Esophagus (tissue), 2 donors: ENCODE measurements at regions not wholly inside any gene's neighbourhood (a gene's known extent, or its start where the extent isn't known, plus 50 kb on each side); places are given as distances from the start of the nearest gene placed in this dataset.

Experiments used
- H3K27ac ChIP-seq, 2 donors: one replicate each; pipeline ENCODE4 v1.5.1; 2013; ENCODE audit warnings: low read depth in 2 of 2, mild to moderate bottlenecking in 2 of 2, inconsistent platforms in 1 of 2, low read length in 1 of 2, moderate library complexity in 1 of 2
- H3K27me3 ChIP-seq, 2 donors: one replicate each; pipeline ENCODE4 v1.6.1; 2013; ENCODE audit warnings: low read length in 2 of 2, control low read depth in 1 of 2, mild to moderate bottlenecking in 1 of 2; ENCODE audit not compliant: insufficient read depth in 2 of 2, control insufficient read depth in 1 of 2
- H3K36me3 ChIP-seq, 2 donors: one replicate each; pipeline ENCODE4 v1.6.1; 2013; ENCODE audit warnings: low read length in 1 of 2; ENCODE audit not compliant: control insufficient read depth in 2 of 2, insufficient read depth in 2 of 2
- H3K4me1 ChIP-seq, 2 donors: one replicate each; pipeline ENCODE4 v1.6.1; 2013; ENCODE audit warnings: low read length in 1 of 2; ENCODE audit not compliant: control insufficient read depth in 2 of 2, insufficient read depth in 2 of 2
- H3K4me3 ChIP-seq, 2 donors: one replicate each; pipeline ENCODE4 v1.5.1; 2013; ENCODE audit warnings: low read length in 2 of 2, mild to moderate bottlenecking in 2 of 2, low read depth in 1 of 2, moderate library complexity in 1 of 2
- H3K9me3 ChIP-seq, 2 donors: one replicate each; pipeline ENCODE4 v1.6.1; 2013; ENCODE audit warnings: mild to moderate bottlenecking in 2 of 2, low read depth in 1 of 2, low read length in 1 of 2, moderate library complexity in 1 of 2; ENCODE audit not compliant: control insufficient read depth in 2 of 2, insufficient read depth in 1 of 2
- WGBS, 2 donors: extraction: QIAGEN DNeasy Blood & Tissue Kit; methylation state at CpG; one replicate each; pipeline ENCODE4 v1.1.7; 2013; 5-methylcytosine and 5-hydroxymethylcytosine counted together
- donor health status: healthy with polysubstance abuse.
- donor health status: Bipolar disorder and iron deficiency.

DNA sequence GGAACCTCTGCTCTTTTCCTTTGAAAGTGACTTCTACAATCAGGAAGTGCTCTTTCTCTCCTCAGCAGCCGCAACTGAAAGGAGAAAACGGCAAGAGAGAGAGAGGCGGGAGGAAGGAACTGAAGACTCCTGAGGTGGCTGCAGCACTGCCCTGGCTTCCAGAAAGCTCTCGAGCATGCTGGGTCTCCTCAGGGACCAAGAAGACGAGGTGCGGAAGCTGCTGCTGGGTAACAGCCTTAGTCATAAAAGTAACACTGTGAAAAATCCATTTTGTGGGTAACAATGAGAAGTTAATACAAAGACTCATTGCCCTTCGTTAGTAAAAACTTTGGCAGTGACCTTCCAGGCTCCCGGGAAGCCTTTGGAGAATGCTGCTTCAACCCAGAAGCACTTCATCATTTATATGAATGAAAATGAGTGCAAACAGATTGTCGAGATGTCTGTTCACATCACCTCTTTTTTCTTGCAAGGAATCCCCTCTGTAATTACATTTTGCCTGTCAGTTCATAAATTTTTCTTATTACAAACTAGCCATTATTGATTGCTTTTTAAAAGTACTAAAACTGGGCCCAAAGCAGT lies 473.4 kb downstream of the SOX6 start:
- no peak overlapping the region for H3K27ac ChIP-seq
- H3K27me3 ChIP-seq: no peaks in the 10 kb centered on the region
- H3K4me1 ChIP-seq: no peaks in the 10 kb centered on the region
- WGBS, 2 donors: 71 to 76% methylated on average over 9 of the region's 9 CpGs
- no peaks in the 10 kb centered on the region for H3K9me3 ChIP-seq
- no peaks in the 10 kb centered on the region for H3K36me3 ChIP-seq
- no peak overlapping the region for H3K4me3 ChIP-seq

DNA sequence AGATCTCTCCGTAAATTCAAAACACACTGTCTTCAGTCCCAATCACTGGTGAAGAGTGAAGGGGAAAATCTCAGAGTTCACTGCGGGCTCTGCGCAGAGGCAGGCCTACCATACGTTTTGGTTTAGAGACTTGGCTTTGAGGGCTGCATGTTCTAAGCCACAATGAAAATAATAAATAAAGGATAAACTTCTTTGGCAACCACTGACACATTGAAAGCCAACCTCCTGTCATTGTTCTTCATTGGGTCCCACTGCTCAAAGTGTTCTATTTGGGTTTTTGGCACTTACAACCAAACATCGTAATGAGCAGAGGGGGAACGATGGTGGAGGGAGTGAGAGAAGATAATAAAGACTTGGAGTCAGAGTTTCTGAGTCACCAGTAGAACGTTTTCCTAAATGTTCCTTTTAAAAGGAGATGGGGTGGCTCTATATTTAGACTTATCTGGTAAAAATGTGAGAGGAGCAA lies 472.9 kb downstream of the SOX6 start:
- no peaks in the 10 kb centered on the region for H3K27me3 ChIP-seq
- H3K4me3 ChIP-seq: no peak overlapping the region
- no peaks in the 10 kb centered on the region for H3K36me3 ChIP-seq
- H3K9me3 ChIP-seq: no peaks in the 10 kb centered on the region
- WGBS, 2 donors: 56 to 61% methylated on average over 7 of the region's 7 CpGs
- no peaks in the 10 kb centered on the region for H3K4me1 ChIP-seq
- H3K27ac ChIP-seq: no peak overlapping the region

GRCh38 chr11:15884141-15884540 lies 472.2 kb downstream of the SOX6 start:
- H3K36me3 ChIP-seq: no peaks in the 10 kb centered on the region
- no peaks in the 10 kb centered on the region for H3K27me3 ChIP-seq
- H3K9me3 ChIP-seq: no peaks in the 10 kb centered on the region
- 85 to 89% methylated on average over 13 of the region's 13 CpGs for WGBS, 2 donors
- H3K27ac ChIP-seq: no peak overlapping the region
- H3K4me1 ChIP-seq: no peaks in the 10 kb centered on the region
- no peak overlapping the region for H3K4me3 ChIP-seq

GRCh38 chr11:15884777-15885540 lies 471.4 kb downstream of the SOX6 start:
- no peak overlapping the region for H3K27ac ChIP-seq
- WGBS, 2 donors: 72 to 75% methylated on average over 6 of the region's 6 CpGs

GRCh38 chr11:15885854-15886253 lies 470.5 kb downstream of the SOX6 start:
- Histone ChIP-seq H3K9me3 (no peaks in the 10 kb centered on the region), H3K27ac (no peak overlapping the region), H3K27me3 (no peaks in the 10 kb centered on the region), H3K36me3 (no peaks in the 10 kb centered on the region), H3K4me1 (no peaks in the 10 kb centered on the region), H3K4me3 (no peak overlapping the region)
- WGBS, 2 donors: 87 to 91% methylated on average over 5 of the region's 5 CpGs

More at GRCh38 chr11:15884777-15885540, 471.4 kb downstream of the SOX6 start:
- H3K27me3 ChIP-seq: no peaks in the 10 kb centered on the region
- no peaks in the 10 kb centered on the region for H3K36me3 ChIP-seq
- no peak overlapping the region for H3K4me3 ChIP-seq
- no peaks in the 10 kb centered on the region for H3K4me1 ChIP-seq
- no peaks in the 10 kb centered on the region for H3K9me3 ChIP-seq

DNA sequence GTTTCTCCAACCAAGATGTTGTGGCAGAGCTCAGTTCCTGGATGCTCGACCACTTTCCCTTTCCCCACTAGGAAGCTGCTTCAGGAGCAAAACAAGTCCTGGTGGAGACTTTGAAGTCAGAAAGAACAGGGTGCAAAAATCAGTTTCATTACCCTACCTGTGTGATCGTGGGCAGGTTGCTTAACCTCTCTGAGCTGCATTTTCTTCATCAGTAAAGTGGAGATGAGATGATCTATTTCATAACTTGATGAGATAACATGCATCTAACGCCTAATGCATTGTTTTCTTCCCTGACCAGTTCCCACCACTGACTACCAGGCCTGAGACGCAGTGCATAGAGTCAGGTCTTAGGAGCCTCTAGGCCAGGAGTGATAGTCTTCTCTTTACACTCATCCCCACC lies 470.0 kb downstream of the SOX6 start:
- H3K4me1 ChIP-seq: no peaks in the 10 kb centered on the region
- no peaks in the 10 kb centered on the region for H3K27me3 ChIP-seq
- H3K4me3 ChIP-seq: no peak overlapping the region
- H3K36me3 ChIP-seq: no peaks in the 10 kb centered on the region
- H3K27ac ChIP-seq: no peak overlapping the region
- no peaks in the 10 kb centered on the region for H3K9me3 ChIP-seq
- 82 to 84% methylated on average over 4 of the region's 4 CpGs for WGBS, 2 donors

DNA sequence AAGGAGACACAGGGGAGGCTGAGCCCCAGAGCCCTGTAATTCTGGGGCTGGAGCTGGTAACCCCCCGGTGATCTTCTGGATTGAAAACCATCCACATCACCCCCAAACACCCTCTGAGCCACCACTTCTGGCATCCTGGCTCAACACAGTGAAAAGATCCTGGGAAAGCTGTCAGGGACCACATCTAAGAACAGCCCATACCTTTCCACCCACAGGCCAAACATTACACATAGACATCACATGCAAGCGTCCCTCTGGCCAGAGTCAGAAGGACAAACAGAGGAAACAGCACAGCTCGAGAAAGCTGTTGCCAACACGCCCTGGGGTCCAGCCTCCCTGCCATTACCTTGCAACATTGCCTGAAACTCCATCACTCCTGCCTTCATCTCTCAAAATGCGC lies 469.5 kb downstream of the SOX6 start:
- no peak overlapping the region for H3K4me3 ChIP-seq
- H3K36me3 ChIP-seq: no peaks in the 10 kb centered on the region
- H3K4me1 ChIP-seq: no peaks in the 10 kb centered on the region
- no peak overlapping the region for H3K27ac ChIP-seq
- WGBS, 2 donors: 81 to 84% methylated on average over 5 of the region's 5 CpGs
- no peaks in the 10 kb centered on the region for H3K27me3 ChIP-seq
- no peaks in the 10 kb centered on the region for H3K9me3 ChIP-seq

GRCh38 chr11:15888556-15889345 lies 467.6 kb downstream of the SOX6 start:
- H3K4me1 ChIP-seq: no peaks in the 10 kb centered on the region
- H3K27me3 ChIP-seq: no peaks in the 10 kb centered on the region
- WGBS, 2 donors: 67 to 76% methylated on average over 2 of the region's 2 CpGs
- H3K27ac ChIP-seq: no peak overlapping the region
- no peaks in the 10 kb centered on the region for H3K9me3 ChIP-seq
- no peaks in the 10 kb centered on the region for H3K36me3 ChIP-seq
- H3K4me3 ChIP-seq: no peak overlapping the region

DNA sequence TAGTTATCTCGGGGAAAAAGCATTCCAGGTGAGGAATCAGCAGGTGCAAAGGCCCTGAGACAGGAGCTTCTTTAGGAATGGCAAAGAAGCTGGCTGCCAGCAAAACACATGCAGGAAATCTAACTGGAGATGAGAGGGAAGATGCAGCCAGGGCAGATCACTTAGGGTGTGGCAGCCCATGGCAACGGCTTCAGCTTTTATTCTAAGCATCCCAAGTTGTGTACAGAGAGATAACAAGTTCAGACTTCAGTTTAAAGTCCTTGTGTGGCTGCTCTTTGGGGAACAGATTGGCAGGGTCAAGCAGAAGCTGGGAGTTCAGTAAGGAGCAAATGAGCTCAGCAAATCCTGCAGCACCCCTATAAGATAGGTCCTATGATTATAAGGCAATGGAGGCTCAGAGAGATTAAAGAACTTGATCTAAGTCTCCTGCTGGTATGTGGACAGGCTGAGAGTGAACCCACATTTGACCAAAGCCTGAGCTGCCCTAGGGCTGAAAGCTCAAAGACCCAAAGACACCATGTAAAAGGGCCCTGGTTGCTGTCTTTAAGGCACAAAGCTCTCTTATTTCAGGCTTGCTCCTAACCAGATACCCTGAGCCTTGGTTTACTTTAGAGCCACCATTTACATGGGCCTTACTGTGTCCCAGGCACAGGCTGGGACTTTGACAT lies 466.8 kb downstream of the SOX6 start:
- no peaks in the 10 kb centered on the region for H3K9me3 ChIP-seq
- no peaks in the 10 kb centered on the region for H3K4me1 ChIP-seq
- H3K27me3 ChIP-seq: no peaks in the 10 kb centered on the region
- no peak overlapping the region for H3K27ac ChIP-seq
- H3K4me3 ChIP-seq: no peak overlapping the region
- H3K36me3 ChIP-seq: no peaks in the 10 kb centered on the region
- 53 to 58% methylated on average over 2 of the region's 2 CpGs for WGBS, 2 donors
